Muscle layer of colon (tissue), 2 donors: ENCODE measurements at regions not wholly inside any gene's neighbourhood (a gene's known extent, or its start where the extent isn't known, plus 50 kb on each side); places are given as distances from the start of the nearest gene placed in this dataset.

Experiments
- H3K27ac ChIP-seq: one replicate; pipeline ENCODE4 v1.7.0; 2013; ENCODE audit warnings: low read depth, mild to moderate bottlenecking, low read length, moderate library complexity
- H3K27me3 ChIP-seq, 2 donors: one replicate each; pipeline ENCODE4 v1.7.0; 2013; ENCODE audit warnings: low read length in 2 of 2, mild to moderate bottlenecking in 2 of 2; ENCODE audit not compliant: insufficient read depth in 2 of 2, control insufficient read depth in 1 of 2
- H3K36me3 ChIP-seq: one replicate; pipeline ENCODE4 v1.7.0; 2013; ENCODE audit warnings: mild to moderate bottlenecking, low read length; ENCODE audit not compliant: insufficient read depth
- H3K4me1 ChIP-seq: one replicate; pipeline ENCODE4 v1.7.0; 2013; ENCODE audit warnings: mild to moderate bottlenecking, low read length; ENCODE audit not compliant: insufficient read depth
- H3K4me3 ChIP-seq, 2 donors: one replicate each; pipeline ENCODE4 v1.7.0; 2013; ENCODE audit warnings: low read length in 2 of 2, low read depth in 1 of 2, mild to moderate bottlenecking in 1 of 2, moderate library complexity in 1 of 2
- H3K9ac ChIP-seq: one replicate; pipeline ENCODE4 v1.7.0; 2013; ENCODE audit warnings: low read length
- H3K9me3 ChIP-seq: one replicate; pipeline ENCODE4 v1.7.0; 2013; ENCODE audit warnings: mild to moderate bottlenecking, low read length
- donor health status: abdominal sarcoma.
- donor health status: Adenocarcinoma of cecum.

- Histone ChIP-seq H3K9ac (no peak overlapping the region), H3K4me1 (no peaks in the 10 kb centered on the region), H3K9me3 (no peaks in the 10 kb centered on the region), H3K4me3 (no peak overlapping the region), H3K27me3 (no peaks in the 10 kb centered on the region), H3K36me3 (no peaks in the 10 kb centered on the region), H3K27ac (no peak overlapping the region)
These were observed 85.2 kb downstream of the POLR1F start for GRCh38 chr7:19623676-19624075.

GRCh38 chr7:19621740-19622139, 87.1 kb downstream of the POLR1F start:
- H3K4me3 ChIP-seq: no peak overlapping the region
- H3K27ac ChIP-seq: no peak overlapping the region
- no peaks in the 10 kb centered on the region for H3K36me3 ChIP-seq
- no peaks in the 10 kb centered on the region for H3K9me3 ChIP-seq
- no peaks in the 10 kb centered on the region for H3K27me3 ChIP-seq
- no peak overlapping the region for H3K9ac ChIP-seq
- no peaks in the 10 kb centered on the region for H3K4me1 ChIP-seq

GRCh38 chr7:19620470-19620869, 88.4 kb downstream of the POLR1F start:
- Histone ChIP-seq H3K9ac (no peak overlapping the region), H3K27me3 (no peaks in the 10 kb centered on the region), H3K9me3 (no peaks in the 10 kb centered on the region), H3K36me3 (no peaks in the 10 kb centered on the region), H3K4me1 (no peaks in the 10 kb centered on the region), H3K4me3 (no peak overlapping the region), H3K27ac (no peak overlapping the region)

GRCh38 chr7:19619122-19619521, 89.7 kb downstream of the POLR1F start:
- H3K9ac ChIP-seq: no peak overlapping the region
- H3K4me1 ChIP-seq: no peaks in the 10 kb centered on the region
- H3K27me3 ChIP-seq: no peaks in the 10 kb centered on the region
- H3K4me3 ChIP-seq: no peak overlapping the region
- no peaks in the 10 kb centered on the region for H3K9me3 ChIP-seq
- H3K27ac ChIP-seq: no peak overlapping the region
- no peaks in the 10 kb centered on the region for H3K36me3 ChIP-seq

GRCh38 chr7:19617901-19618300, 90.9 kb downstream of the POLR1F start:
- Histone ChIP-seq H3K27me3 (no peaks in the 10 kb centered on the region), H3K4me3 (no peak overlapping the region), H3K27ac (no peak overlapping the region), H3K36me3 (no peaks in the 10 kb centered on the region), H3K4me1 (no peaks in the 10 kb centered on the region), H3K9me3 (no peaks in the 10 kb centered on the region), H3K9ac (no peak overlapping the region)

GRCh38 chr7:19610194-19610943, 98.5 kb downstream of the POLR1F start:
- H3K4me3 ChIP-seq: no peak overlapping the region
- no peak overlapping the region for H3K27ac ChIP-seq
- no peak overlapping the region for H3K9ac ChIP-seq
- H3K36me3 ChIP-seq: no peaks in the 10 kb centered on the region
- no peaks in the 10 kb centered on the region for H3K9me3 ChIP-seq
- no peaks in the 10 kb centered on the region for H3K4me1 ChIP-seq
- no peaks in the 10 kb centered on the region for H3K27me3 ChIP-seq

- no peaks in the 10 kb centered on the region for H3K36me3 ChIP-seq
- H3K9me3 ChIP-seq: no peaks in the 10 kb centered on the region
- no peak overlapping the region for H3K27ac ChIP-seq
- H3K4me3 ChIP-seq: no peak overlapping the region
- no peaks in the 10 kb centered on the region for H3K27me3 ChIP-seq
- no peaks in the 10 kb centered on the region for H3K4me1 ChIP-seq
- no peak overlapping the region for H3K9ac ChIP-seq
These were observed 119.4 kb downstream of the POLR1F start for GRCh38 chr7:19589446-19589845.

GRCh38 chr7:19587291-19587690, 121.5 kb downstream of the POLR1F start:
- Histone ChIP-seq H3K4me1 (no peaks in the 10 kb centered on the region), H3K36me3 (no peaks in the 10 kb centered on the region)

GRCh38 chr7:19585761-19586160, 123.1 kb downstream of the POLR1F start:
- H3K9me3 ChIP-seq: no peaks in the 10 kb centered on the region
- no peaks in the 10 kb centered on the region for H3K4me1 ChIP-seq
- no peak overlapping the region for H3K9ac ChIP-seq
- no peak overlapping the region for H3K4me3 ChIP-seq
- H3K27me3 ChIP-seq: no peaks in the 10 kb centered on the region
- no peaks in the 10 kb centered on the region for H3K36me3 ChIP-seq
- no peak overlapping the region for H3K27ac ChIP-seq

More at GRCh38 chr7:19587291-19587690, 121.5 kb downstream of the POLR1F start:
- Histone ChIP-seq H3K27ac (no peak overlapping the region), H3K9ac (no peak overlapping the region), H3K9me3 (no peaks in the 10 kb centered on the region), H3K27me3 (no peaks in the 10 kb centered on the region), H3K4me3 (no peak overlapping the region)

GRCh38 chr7:19575909-19576557, 132.8 kb downstream of the POLR1F start:
- H3K27me3 ChIP-seq: no peaks in the 10 kb centered on the region
- H3K36me3 ChIP-seq: no peaks in the 10 kb centered on the region
- H3K4me1 ChIP-seq: peaks cover 9% of the 10 kb centered on the region
- H3K9ac ChIP-seq: no peak overlapping the region
- H3K9me3 ChIP-seq: no peaks in the 10 kb centered on the region
- no peak overlapping the region for H3K4me3 ChIP-seq
- H3K27ac ChIP-seq: no peak overlapping the region

- Histone ChIP-seq H3K27me3 (no peaks in the 10 kb centered on the region), H3K9ac (no peak overlapping the region), H3K27ac (no peak overlapping the region), H3K4me1 (peaks cover 9% of the 10 kb centered on the region), H3K36me3 (no peaks in the 10 kb centered on the region), H3K4me3 (no peak overlapping the region), H3K9me3 (no peaks in the 10 kb centered on the region)
These were observed 134.7 kb downstream of the POLR1F start for GRCh38 chr7:19574131-19574530.

- Histone ChIP-seq H3K9me3 (no peaks in the 10 kb centered on the region), H3K4me3 (no peak overlapping the region), H3K9ac (no peak overlapping the region), H3K27ac (no peak overlapping the region), H3K4me1 (peaks cover 9% of the 10 kb centered on the region), H3K36me3 (no peaks in the 10 kb centered on the region), H3K27me3 (no peaks in the 10 kb centered on the region)
These were observed 136.3 kb downstream of the POLR1F start for GRCh38 chr7:19572566-19572965.
